IPS-18a (cell line): ENCODE measurements at regions not wholly inside any gene's neighbourhood (a gene's known extent, or its start where the extent isn't known, plus 50 kb on each side); places are given as distances from the start of the nearest gene placed in this dataset.
"Not testable (repeated sequence)": the region's sequence is repeated elsewhere in the genome, so short reads cannot be mapped to it uniquely, and the experiment has no call there.

Experiments
- H3K27ac ChIP-seq: one replicate; pipeline ENCODE4 v1.5.1; 2013; ENCODE audit warnings: low read length
- H3K27me3 ChIP-seq: one replicate; pipeline ENCODE4 v1.6.1; 2013; ENCODE audit warnings: mild to moderate bottlenecking, low read length; ENCODE audit not compliant: control insufficient read depth, insufficient read depth
- H3K36me3 ChIP-seq: one replicate; pipeline ENCODE4 v1.6.1; 2013; ENCODE audit warnings: low read depth, low read length; ENCODE audit not compliant: control insufficient read depth
- H3K4me1 ChIP-seq: one replicate; pipeline ENCODE4 v1.6.1; 2013; ENCODE audit warnings: low read depth, low read length; ENCODE audit not compliant: control insufficient read depth
- H3K4me3 ChIP-seq: one replicate; pipeline ENCODE4 v1.5.1; 2013; ENCODE audit warnings: low read length
- H3K9ac ChIP-seq: one replicate; pipeline ENCODE4 v1.6.1; 2013; ENCODE audit warnings: mild to moderate bottlenecking, low read length, moderate library complexity
- H3K9me3 ChIP-seq: one replicate; pipeline ENCODE4 v1.6.1; 2013; ENCODE audit warnings: low read depth, low read length; ENCODE audit not compliant: control insufficient read depth

- H3K27ac ChIP-seq: no peak overlapping the region
- H3K27me3 ChIP-seq: no peaks in the 10 kb centered on the region
- no peak overlapping the region for H3K9ac ChIP-seq
- H3K4me3 ChIP-seq: no peak overlapping the region
- H3K36me3 ChIP-seq: no peaks in the 10 kb centered on the region
- H3K4me1 ChIP-seq: no peaks in the 10 kb centered on the region
- H3K9me3 ChIP-seq: no peaks in the 10 kb centered on the region
Observed at GRCh38 chr3:40877631-40878463, 321.5 kb upstream of the CTNNB1 start.

GRCh38 chr3:40878464-40878905 lies 320.8 kb upstream of the CTNNB1 start:
- no peak overlapping the region for H3K4me3 ChIP-seq
- H3K27me3 ChIP-seq: no peaks in the 10 kb centered on the region
- no peaks in the 10 kb centered on the region for H3K9me3 ChIP-seq
- H3K4me1 ChIP-seq: no peaks in the 10 kb centered on the region
- H3K9ac ChIP-seq: no peak overlapping the region
- H3K36me3 ChIP-seq: no peaks in the 10 kb centered on the region
- H3K27ac ChIP-seq: no peak overlapping the region

DNA sequence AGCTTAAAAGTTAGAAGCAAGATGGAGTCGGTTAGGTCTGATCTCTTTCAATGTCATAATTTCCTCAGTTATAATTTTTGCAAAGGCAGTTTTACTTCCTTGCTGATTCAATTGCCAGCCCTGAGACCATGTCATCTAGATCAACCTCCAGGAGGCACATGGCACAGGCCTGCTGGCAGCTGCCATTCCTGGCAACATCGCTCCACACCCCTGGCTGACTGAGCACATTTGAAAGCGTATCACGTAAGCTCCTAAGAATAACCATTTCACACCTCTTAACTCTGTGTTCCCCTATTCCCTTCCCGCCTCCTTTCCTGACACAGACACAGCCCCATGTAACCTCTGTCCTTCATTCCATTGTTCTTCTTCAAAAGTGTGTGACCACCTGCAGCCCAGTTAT lies 313.9 kb upstream of the CTNNB1 start:
- Histone ChIP-seq H3K36me3 (no peaks in the 10 kb centered on the region), H3K9me3 (no peaks in the 10 kb centered on the region), H3K4me1 (no peaks in the 10 kb centered on the region), H3K4me3 (no peak overlapping the region), H3K9ac (no peak overlapping the region), H3K27ac (no peak overlapping the region), H3K27me3 (no peaks in the 10 kb centered on the region)

- Histone ChIP-seq H3K36me3 (no peaks in the 10 kb centered on the region), H3K27ac (no peak overlapping the region), H3K9ac (no peak overlapping the region), H3K4me1 (no peaks in the 10 kb centered on the region), H3K4me3 (no peak overlapping the region), H3K9me3 (no peaks in the 10 kb centered on the region), H3K27me3 (no peaks in the 10 kb centered on the region)
Observed at GRCh38 chr3:40886660-40887425, 312.5 kb upstream of the CTNNB1 start.

GRCh38 chr3:40891186-40891585 lies 308.1 kb upstream of the CTNNB1 start:
- no peaks in the 10 kb centered on the region for H3K27me3 ChIP-seq
- peaks cover 5% of the 10 kb centered on the region for H3K4me1 ChIP-seq

DNA sequence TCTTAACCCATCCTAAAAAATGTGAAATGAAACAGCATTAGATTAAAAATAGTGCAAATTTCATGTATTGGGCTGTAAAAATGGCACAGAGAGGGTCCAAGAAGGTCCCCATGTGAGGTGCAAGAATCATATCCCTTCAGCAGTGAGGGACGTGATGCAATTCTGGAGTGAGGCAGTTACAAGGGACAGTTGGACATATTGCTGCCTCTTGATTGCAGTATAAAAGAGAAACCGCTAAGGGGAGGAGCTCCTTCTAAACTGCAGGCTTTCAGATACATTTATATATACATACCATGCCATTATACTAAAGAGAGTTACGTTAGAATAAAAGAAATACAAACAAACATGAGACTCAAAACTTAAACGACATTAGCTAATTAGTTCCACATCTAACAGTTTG lies 304.2 kb upstream of the CTNNB1 start:
- Histone ChIP-seq H3K27ac (no peak overlapping the region), H3K9ac (no peak overlapping the region), H3K27me3 (no peaks in the 10 kb centered on the region), H3K4me1 (peaks cover 5% of the 10 kb centered on the region), H3K36me3 (no peaks in the 10 kb centered on the region), H3K9me3 (no peaks in the 10 kb centered on the region), H3K4me3 (no peak overlapping the region)

More at GRCh38 chr3:40891186-40891585, 308.1 kb upstream of the CTNNB1 start:
- H3K36me3 ChIP-seq: no peaks in the 10 kb centered on the region
- H3K4me3 ChIP-seq: no peak overlapping the region
- H3K27ac ChIP-seq: no peak overlapping the region
- no peaks in the 10 kb centered on the region for H3K9me3 ChIP-seq
- H3K9ac ChIP-seq: no peak overlapping the region

DNA sequence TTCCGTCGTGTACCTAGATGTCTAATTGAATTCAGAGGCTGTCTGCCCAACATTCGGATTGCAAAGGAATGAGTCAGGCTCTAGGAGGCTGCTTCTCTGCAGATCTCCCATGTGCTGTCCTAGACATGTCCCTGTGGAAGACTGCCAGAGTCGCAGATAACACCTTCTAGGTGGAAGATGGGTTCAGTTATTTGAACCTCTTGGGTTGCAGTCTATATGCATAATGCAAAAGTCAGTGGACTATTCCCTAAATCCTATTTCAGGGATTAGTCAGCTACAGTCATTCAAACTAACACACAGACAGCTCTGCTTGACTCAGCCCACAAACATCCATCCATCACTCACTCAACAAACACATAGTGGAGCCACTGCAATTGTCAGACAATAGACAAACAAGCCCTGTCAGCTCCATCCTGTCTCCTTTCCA lies 300.0 kb upstream of the CTNNB1 start:
- H3K27ac ChIP-seq: no peak overlapping the region
- no peaks in the 10 kb centered on the region for H3K4me1 ChIP-seq
- no peak overlapping the region for H3K9ac ChIP-seq
- H3K27me3 ChIP-seq: no peaks in the 10 kb centered on the region
- no peaks in the 10 kb centered on the region for H3K9me3 ChIP-seq
- no peaks in the 10 kb centered on the region for H3K36me3 ChIP-seq
- H3K4me3 ChIP-seq: no peak overlapping the region

DNA sequence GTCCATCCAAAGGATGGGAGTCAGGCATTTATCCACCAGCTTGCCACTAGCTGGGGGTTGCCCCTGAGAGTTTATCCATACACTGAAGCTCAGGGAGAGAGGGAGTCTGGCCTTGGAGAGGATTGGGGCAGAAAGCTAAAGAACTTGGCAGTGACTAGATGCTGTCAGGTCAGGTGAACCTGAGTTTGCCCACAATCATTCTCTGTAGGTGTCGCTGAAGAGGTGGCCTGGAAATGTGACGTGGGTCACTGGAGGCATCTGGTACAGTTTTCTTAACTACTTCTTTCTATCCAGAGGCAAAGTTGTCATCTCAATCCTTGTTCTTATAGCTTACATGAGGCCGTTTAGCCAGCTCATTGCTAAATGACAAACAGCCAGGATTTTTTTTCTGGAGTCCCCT lies 298.0 kb upstream of the CTNNB1 start:
- no peaks in the 10 kb centered on the region for H3K27me3 ChIP-seq
- H3K36me3 ChIP-seq: no peaks in the 10 kb centered on the region
- no peaks in the 10 kb centered on the region for H3K4me1 ChIP-seq
- no peak overlapping the region for H3K9ac ChIP-seq
- H3K27ac ChIP-seq: no peak overlapping the region
- no peak overlapping the region for H3K4me3 ChIP-seq
- no peaks in the 10 kb centered on the region for H3K9me3 ChIP-seq

DNA sequence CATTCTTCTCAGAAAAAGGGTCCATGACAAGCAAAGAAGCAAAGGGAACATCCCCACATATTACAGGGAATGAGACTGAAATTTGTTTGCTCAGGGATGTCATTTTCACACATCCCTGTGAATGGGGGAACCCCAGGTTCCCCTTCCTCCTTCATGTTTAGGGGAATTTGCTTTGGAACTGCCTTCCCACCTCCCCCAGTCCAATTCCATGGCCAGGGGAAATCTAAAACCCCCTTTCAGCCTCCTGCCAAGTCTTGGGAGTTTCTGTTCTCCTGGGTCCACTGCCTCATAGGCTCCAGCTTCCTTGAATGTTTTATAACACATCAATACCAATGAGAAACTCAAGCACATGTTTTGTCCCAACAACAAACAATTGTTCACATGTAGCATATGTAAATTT lies 297.5 kb upstream of the CTNNB1 start:
- H3K9ac ChIP-seq: no peak overlapping the region
- H3K27ac ChIP-seq: no peak overlapping the region
- H3K27me3 ChIP-seq: no peaks in the 10 kb centered on the region
- H3K36me3 ChIP-seq: no peaks in the 10 kb centered on the region
- H3K4me1 ChIP-seq: no peaks in the 10 kb centered on the region
- H3K9me3 ChIP-seq: no peaks in the 10 kb centered on the region
- no peak overlapping the region for H3K4me3 ChIP-seq

GRCh38 chr3:40907907-40908465 lies 291.3 kb upstream of the CTNNB1 start:
- peak overlapping the region; percentile 65 for H3K4me3 ChIP-seq
- H3K36me3 ChIP-seq, H3K27me3 ChIP-seq, H3K4me1 ChIP-seq, H3K9me3 ChIP-seq, H3K27ac ChIP-seq: not testable (repeated sequence)
- peak overlapping the region; percentile 50 for H3K9ac ChIP-seq

GRCh38 chr3:40908612-40909011 lies 290.7 kb upstream of the CTNNB1 start:
- Histone ChIP-seq H3K27me3 (no peaks in the 10 kb centered on the region), H3K27ac (no peak overlapping the region), H3K9me3 (no peaks in the 10 kb centered on the region), H3K4me1 (no peaks in the 10 kb centered on the region), H3K9ac (peak overlapping the region; percentile 50), H3K36me3 (no peaks in the 10 kb centered on the region), H3K4me3 (peak overlapping the region; percentile 65)
